GM19463 (cell line): ENCODE measurements at regions not wholly inside any gene's neighbourhood (a gene's known extent, or its start where the extent isn't known, plus 50 kb on each side); places are given as distances from the start of the nearest gene placed in this dataset.
A peak's percentile ranks its signal among the peaks of the same experiment; 100 is the strongest.

Source experiments
- ATAC-seq: cut with Tn5 transposase; IDR thresholded peaks from one replicate; pipeline ENCODE4 v1.9.1; 2021; ENCODE audit warnings: mild to moderate bottlenecking, moderate library complexity; ENCODE audit not compliant: unreplicated experiment

DNA sequence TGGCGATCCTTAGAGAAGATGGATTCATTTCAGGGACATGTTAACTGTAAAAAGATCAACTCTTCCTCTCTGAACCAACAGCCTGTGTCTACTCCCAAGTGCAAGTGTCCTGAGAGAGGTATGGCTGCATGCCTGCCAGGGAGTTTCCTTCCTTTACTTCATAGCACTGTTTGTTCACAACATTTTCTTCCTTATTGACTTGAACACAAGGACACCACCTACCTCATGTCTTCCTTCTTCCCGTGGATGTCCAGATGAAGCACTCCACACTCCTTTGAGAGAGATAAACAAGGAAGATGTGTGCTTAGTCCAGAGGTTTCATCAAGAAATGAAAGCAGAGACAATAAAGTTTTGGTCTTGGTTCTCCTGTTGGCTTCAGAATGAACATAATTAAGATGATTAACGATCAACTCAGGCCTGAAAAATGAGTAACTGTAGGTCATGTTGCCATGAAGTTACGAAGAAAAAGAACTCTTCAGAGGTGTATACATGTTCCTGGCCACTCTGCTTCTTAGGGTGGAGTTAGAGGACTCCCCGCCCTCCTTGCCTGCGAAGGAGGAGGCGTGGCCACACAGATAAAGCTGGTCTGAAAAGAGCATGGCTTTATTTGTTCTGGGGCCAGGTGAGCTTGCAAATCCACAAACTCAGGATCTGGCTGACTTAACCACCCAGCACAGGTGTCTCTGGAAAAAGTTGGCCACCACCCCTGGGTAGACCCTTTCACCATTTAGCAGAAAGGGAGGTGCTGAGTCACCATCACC, 155.0 kb upstream of the KCTD1 start:
- no peak for ATAC-seq

GRCh38 chr18:26702086-26702485, 153.7 kb upstream of the KCTD1 start:
- no peak for ATAC-seq

DNA sequence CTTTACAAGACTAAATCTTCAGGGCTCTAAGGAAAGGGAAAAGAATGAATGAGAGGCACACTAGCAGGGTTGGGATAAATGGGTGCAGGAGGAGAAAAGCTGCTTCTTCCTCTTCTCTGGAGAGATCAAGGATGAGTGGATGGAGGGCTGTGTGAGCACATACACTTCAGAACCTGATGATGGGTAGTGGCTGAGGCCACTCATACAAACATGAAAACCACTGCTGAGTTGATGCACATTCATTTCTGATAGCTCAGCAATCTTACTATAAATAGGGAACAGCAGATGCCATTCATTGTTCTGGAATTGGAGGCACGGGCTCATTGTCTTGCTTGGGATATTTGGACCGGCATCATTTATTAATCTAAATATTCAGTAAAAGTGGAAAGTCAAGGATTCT, 152.4 kb upstream of the KCTD1 start:
- ATAC-seq = no peak

GRCh38 chr18:26700201-26700600, 151.8 kb upstream of the KCTD1 start:
- no peak for ATAC-seq

- no peak for ATAC-seq
Measured at GRCh38 chr18:26697186-26697884, 149.0 kb upstream of the KCTD1 start.

GRCh38 chr18:26696786-26697185, 148.4 kb upstream of the KCTD1 start:
- ATAC-seq = no peak

DNA sequence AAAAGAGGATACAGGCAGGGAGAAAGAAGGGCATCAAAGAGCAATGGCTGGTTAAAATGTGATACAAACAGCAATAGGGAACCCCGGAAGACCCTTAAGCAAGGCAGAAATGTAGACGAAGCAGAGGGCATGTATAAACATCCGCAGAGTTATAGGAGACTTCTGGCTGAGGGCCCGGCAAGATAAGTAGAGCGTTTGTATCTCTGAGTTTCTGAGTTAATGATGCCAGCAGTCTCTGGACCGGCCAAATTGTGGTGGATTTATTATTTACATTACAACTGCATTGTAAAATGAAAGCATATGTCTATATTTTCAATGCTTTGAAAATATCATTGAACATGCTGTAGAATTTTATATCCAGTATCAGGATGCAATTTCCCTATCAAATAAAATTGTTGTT, 148.0 kb upstream of the KCTD1 start:
- no peak for ATAC-seq

DNA sequence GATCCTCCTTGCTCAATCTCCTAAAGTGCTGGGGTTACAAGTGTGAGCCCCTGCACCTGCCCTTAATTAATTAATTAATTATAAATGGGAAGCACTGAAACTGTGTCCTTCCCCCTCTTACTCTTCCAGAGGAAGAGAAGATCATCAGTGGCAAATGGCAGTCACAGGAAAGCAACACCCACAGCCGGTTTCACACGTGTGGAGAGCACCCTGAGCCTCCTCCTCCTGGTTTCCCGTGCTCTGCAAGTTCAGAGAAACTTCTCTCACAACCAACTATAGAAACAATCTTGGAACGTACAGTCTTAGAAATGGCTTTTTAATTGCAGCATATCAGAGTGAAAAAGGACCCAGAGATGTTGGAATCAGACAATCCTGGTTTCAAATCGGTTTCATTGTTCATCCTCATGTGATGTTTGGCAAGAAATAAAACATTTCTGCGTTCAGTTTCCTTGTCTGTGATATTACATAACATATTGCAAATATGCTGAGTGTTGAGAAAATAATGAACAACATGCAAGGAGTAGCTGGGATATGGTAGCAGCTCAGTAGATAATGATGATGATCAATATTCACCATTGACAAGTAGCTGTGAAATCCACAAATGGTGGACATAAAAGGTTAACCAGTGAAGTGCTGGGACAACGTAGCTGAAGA, 141.0 kb upstream of the KCTD1 start:
- ATAC-seq = no peak

DNA sequence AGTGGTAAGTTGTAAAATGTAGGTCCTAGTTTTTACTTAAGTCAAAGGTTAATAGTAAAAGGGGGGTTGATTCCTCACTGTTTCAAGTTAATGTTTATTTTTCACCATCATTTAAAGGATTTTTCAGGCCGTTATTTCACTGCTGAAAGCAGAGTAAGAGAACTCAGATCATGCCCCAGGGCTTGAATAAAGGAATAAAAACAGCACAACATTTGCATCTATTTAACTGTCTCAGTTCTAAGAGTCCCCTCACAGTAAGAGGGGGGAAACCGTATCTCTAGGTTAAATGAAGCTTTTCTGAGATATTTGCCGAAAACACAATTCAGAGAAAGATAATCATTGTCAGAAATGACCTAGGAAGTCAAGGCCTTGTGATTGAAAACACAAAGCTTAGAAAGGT, 138.2 kb upstream of the KCTD1 start:
- no peak for ATAC-seq

GRCh38 chr18:26685438-26686157, 137.2 kb upstream of the KCTD1 start:
- ATAC-seq = no peak

DNA sequence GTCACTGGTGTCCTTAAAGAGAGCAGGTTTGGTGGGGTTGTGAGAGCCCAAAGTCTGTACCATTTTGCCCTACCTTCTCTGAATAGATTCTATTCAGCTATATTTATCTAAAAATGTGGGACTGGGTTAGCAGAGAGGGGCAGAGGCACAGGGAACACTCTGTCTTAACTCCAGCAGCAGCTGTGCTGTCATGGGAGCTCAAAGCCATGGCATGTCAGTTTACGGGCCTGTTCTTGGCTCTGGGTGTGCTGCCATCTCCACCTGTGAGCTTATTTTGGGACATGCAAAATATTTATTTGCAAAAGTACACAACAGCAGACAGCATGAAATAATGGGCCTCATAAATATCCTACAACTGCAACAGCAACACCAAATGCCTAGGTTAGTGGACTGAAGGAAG, 129.6 kb upstream of the KCTD1 start:
- ATAC-seq = no peak

DNA sequence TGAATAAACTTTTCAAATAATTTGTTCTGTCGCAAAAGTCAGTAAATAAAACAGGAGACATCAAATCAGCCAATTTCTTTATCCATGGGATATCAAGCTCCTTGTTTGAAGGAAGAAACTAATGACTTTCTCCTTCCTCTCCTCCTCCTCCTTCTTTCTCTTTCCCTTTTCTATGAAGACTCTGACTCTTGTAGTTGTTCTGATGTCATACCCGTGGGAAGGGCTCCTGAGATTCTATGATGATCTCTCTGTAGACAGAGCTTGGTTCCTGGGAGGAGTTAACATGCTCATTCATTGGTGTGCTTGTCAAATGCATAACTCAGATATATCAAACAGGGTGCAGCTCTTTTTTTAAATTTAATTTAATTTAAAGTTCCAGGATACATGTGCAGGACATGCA, 118.7 kb upstream of the KCTD1 start:
- ATAC-seq = no peak

DNA sequence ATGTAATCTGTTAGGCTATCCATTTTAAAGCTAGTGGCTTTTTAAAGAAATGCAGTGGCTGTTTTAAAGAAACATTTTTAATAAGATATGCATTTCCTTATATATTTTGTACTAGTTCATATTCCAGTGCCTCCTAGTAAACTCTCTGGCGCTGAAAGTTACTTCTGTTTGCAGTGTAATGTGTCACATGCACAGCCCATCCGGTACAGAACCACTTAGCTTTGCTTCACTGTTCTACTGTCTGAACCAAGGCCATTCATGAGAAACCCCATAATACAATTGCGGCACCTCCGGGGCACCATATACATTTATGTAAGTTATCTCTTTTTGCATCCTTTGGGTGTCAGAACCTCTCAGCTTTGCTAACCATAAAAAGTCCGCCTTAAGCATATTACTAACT, 114.6 kb upstream of the KCTD1 start:
- ATAC-seq = no peak

DNA sequence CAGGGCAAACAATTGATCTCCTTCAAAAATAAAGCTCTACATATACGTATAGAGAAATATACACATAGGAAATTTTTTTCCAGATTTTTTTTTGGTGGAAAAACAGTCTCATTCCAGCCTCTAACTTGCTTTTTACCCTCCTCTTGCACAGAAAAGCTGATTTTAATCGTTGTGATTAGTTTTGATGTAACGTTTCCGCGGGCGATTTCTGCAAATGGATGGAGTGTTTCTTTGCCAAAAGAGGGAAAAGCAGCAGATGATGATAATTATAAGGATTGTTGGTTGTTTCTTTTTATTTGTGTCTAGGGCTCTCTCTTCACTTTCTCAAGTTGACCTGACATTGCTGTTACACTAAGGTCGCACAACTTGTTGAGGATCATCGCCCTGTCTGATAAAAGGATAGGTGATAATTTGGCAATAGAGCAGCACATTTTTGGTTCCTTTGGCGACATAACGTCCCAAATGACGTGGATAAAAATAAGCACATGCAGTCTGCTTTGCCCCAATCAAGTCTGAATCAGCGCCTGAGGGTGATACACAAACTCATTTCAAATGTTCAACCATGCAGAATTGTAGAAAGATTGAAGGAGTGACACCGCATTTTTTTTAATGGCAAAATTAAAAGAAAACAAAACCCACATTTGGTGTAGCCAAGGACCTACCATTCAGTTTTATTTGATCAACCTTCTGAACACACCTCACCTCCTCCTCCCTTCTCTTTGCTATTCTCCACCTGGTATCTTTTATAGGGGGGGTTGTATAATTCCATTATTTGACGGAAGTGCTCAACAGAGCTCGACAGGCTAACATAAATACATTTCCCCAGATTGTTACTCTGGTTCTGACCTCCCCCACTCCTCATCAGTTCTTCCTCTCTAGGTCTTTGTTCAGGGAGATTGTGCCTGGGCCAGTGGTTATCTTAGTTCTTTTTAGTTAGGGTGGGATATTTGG, 109.6 kb upstream of the KCTD1 start:
- no peak for ATAC-seq

DNA sequence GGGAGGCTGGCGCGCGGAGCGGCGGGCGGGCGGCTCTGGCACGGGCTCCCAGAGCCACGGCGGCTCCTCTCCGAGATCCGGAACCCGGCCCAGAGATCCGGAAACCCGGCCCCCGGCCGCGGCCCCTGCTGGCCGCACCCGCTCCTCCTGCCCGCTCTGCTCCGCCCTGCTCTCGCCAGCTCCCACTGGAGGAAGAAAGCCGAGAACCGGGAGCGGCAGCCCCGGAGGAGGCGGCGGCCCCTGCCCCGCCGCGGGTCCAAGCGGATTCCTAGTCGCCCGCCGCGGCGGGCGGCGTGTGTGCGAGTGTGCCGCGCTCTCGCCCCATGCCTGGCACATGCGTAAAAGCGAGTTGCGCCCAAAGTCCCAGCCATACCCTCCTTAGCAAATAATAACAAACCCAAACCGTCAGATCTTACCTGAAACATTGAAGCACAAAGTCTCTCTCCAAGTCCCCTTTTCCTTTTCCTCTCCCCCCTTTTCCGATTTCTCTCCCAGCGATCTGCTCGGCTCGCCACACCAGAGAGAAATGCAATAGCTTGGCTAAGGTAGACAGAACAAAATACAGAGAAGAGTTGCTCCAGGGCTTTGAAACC, 108.7 kb upstream of the KCTD1 start:
- ATAC-seq = peak; percentile 55

GRCh38 chr18:26656431-26656943, 108.1 kb upstream of the KCTD1 start:
- peak; percentile 22 for ATAC-seq

GRCh38 chr18:26655525-26656430, 107.4 kb upstream of the KCTD1 start:
- ATAC-seq = no peak

GRCh38 chr18:26654616-26655524, 106.5 kb upstream of the KCTD1 start:
- ATAC-seq = no peak
